H9 (cell line): ENCODE measurements at regions not wholly inside any gene's neighbourhood (a gene's known extent, or its start where the extent isn't known, plus 50 kb on each side); places are given as distances from the start of the nearest gene placed in this dataset.

Experiments
- DNase-seq: peaks from one replicate; pipeline ENCODE4 v3.0.0-alpha.2; 2017
- H2AFZ ChIP-seq: one replicate; pipeline ENCODE4 v1.6.1; 2013; ENCODE audit warnings: mild to moderate bottlenecking, low read length, control low read depth, moderate library complexity
- H2AK5ac ChIP-seq: 2 replicates; pipeline ENCODE4 v1.6.1; 2013; ENCODE audit warnings: low read length, control low read depth, mixed read lengths; ENCODE audit not compliant: insufficient read length
- H2BK120ac ChIP-seq: one replicate; pipeline ENCODE4 v1.6.1; 2013; ENCODE audit warnings: low read depth, mild to moderate bottlenecking, low read length, control low read depth, inconsistent platforms; ENCODE audit not compliant: poor library complexity, severe bottlenecking
- H2BK12ac ChIP-seq: 2 replicates; pipeline ENCODE4 v1.6.1; 2013; ENCODE audit warnings: low read length, control low read depth, mixed read lengths, low read depth; ENCODE audit not compliant: insufficient read length
- H2BK15ac ChIP-seq: 2 replicates; pipeline ENCODE4 v1.6.1; 2013; ENCODE audit warnings: low read depth, low read length, control low read depth
- H2BK20ac ChIP-seq: one replicate; pipeline ENCODE4 v1.6.1; 2013; ENCODE audit warnings: low read depth, mild to moderate bottlenecking, low read length, control low read depth, inconsistent platforms; ENCODE audit not compliant: poor library complexity, severe bottlenecking
- H2BK5ac ChIP-seq: 2 replicates; pipeline ENCODE4 v1.6.1; 2013; ENCODE audit warnings: low read length, control low read depth, mixed read lengths; ENCODE audit not compliant: insufficient read length
- H3K14ac ChIP-seq: 2 replicates; pipeline ENCODE4 v1.6.1; 2013; ENCODE audit warnings: low read length, control low read depth; ENCODE audit not compliant: insufficient read depth
- H3K18ac ChIP-seq: 2 replicates; pipeline ENCODE4 v1.6.1; 2013; ENCODE audit warnings: low read depth, mild to moderate bottlenecking, mixed read lengths, low read length, control low read depth; ENCODE audit not compliant: insufficient read length
- H3K23ac ChIP-seq: 2 replicates; pipeline ENCODE4 v1.6.1; 2013; ENCODE audit warnings: low read length, control low read depth, mixed read lengths, low read depth; ENCODE audit not compliant: insufficient read length
- H3K23me2 ChIP-seq: 2 replicates; pipeline ENCODE4 v1.6.1; 2013; ENCODE audit warnings: low read depth, mild to moderate bottlenecking, mixed read lengths, low read length, control low read depth; ENCODE audit not compliant: insufficient read length, poor library complexity, severe bottlenecking
- H3K27ac ChIP-seq: 2 replicates; pipeline ENCODE4 v1.5.1; 2013; ENCODE audit warnings: low read length, control low read depth, mixed read lengths, low read depth; ENCODE audit not compliant: insufficient read length
- H3K27me3 ChIP-seq: 2 replicates; pipeline ENCODE4 v1.6.1; 2013; ENCODE audit warnings: low read length, control low read depth, inconsistent platforms; ENCODE audit not compliant: insufficient read depth
- H3K4ac ChIP-seq: 2 replicates; pipeline ENCODE4 v1.6.1; 2013; ENCODE audit warnings: low read depth, mild to moderate bottlenecking, control low read depth, inconsistent platforms, low read length, moderate library complexity
- H3K4me1 ChIP-seq: 2 replicates; pipeline ENCODE4 v1.6.1; 2013; ENCODE audit warnings: low read length, control low read depth, inconsistent platforms; ENCODE audit not compliant: insufficient read depth
- H3K4me2 ChIP-seq: 2 replicates; pipeline ENCODE4 v1.6.1; 2013; ENCODE audit warnings: low read length, control low read depth, mixed read lengths; ENCODE audit not compliant: insufficient read length, insufficient read depth
- H3K56ac ChIP-seq: 2 replicates; pipeline ENCODE4 v1.6.1; 2013; ENCODE audit warnings: low read depth, mild to moderate bottlenecking, mixed read lengths, low read length, control low read depth; ENCODE audit not compliant: insufficient read length
- H3K79me1 ChIP-seq: 2 replicates; pipeline ENCODE4 v1.6.1; 2013; ENCODE audit warnings: low read depth, mild to moderate bottlenecking, moderate library complexity, low read length, control low read depth, inconsistent platforms; ENCODE audit not compliant: insufficient read depth, poor library complexity, severe bottlenecking
- H3K79me2 ChIP-seq: 2 replicates; pipeline ENCODE4 v1.6.1; 2013; ENCODE audit warnings: low read length, control low read depth, inconsistent platforms; ENCODE audit not compliant: insufficient read depth
- H3K9ac ChIP-seq: 2 replicates; pipeline ENCODE4 v1.6.1; 2013; ENCODE audit warnings: low read length, control low read depth, mixed read lengths; ENCODE audit not compliant: insufficient read length; ENCODE audit errors: extremely low read depth
- H3K9me3 ChIP-seq: one replicate; pipeline ENCODE4 v1.6.1; 2013; ENCODE audit warnings: low read depth, low read length, inconsistent platforms; ENCODE audit not compliant: control insufficient read depth
- H3T11ph ChIP-seq: one replicate; pipeline ENCODE4 v1.6.1; 2013; ENCODE audit warnings: mild to moderate bottlenecking, low read length, control low read depth, inconsistent platforms
- H4K20me1 ChIP-seq: one replicate; pipeline ENCODE4 v1.6.1; 2013; ENCODE audit not compliant: control insufficient read depth, insufficient read length, insufficient read depth
- H4K5ac ChIP-seq: 2 replicates; pipeline ENCODE4 v1.6.1; 2013; ENCODE audit warnings: low read depth, mild to moderate bottlenecking, mixed read lengths, low read length, control low read depth; ENCODE audit not compliant: insufficient read length
- H4K8ac ChIP-seq: replicated peaks from 2 replicates; pipeline ENCODE4 v1.6.1; 2013; ENCODE audit warnings: low read length, control low read depth, mixed read lengths, low read depth; ENCODE audit not compliant: insufficient read length
- H4K91ac ChIP-seq: 2 replicates; pipeline ENCODE4 v1.6.1; 2013; ENCODE audit warnings: low read depth, mild to moderate bottlenecking, moderate library complexity, mixed read lengths, low read length, control low read depth; ENCODE audit not compliant: insufficient read length
- H3K27ac Mint-ChIP-seq, 3 experiments: 2 replicates in 2 of 3; 3 replicates in 1 of 3; pipeline ENCODE4 v1.8.0; 2020 to 2021; ENCODE audit warnings: mixed read lengths in 3 of 3, mild to moderate bottlenecking in 1 of 3, moderate library complexity in 1 of 3
- H3K27me3 Mint-ChIP-seq: 2 replicates; pipeline ENCODE4 v1.8.0; 2021; ENCODE audit warnings: low read depth, mild to moderate bottlenecking, moderate library complexity, mixed read lengths
- H3K36me3 Mint-ChIP-seq, 3 experiments: 2 replicates in 2 of 3; 3 replicates in 1 of 3; pipeline ENCODE4 v1.8.0; 2020 to 2021; ENCODE audit warnings: low read depth in 3 of 3, mixed read lengths in 3 of 3; ENCODE audit not compliant: insufficient read depth in 1 of 3
- H3K4me1 Mint-ChIP-seq, 2 experiments: 2 replicates each; pipeline ENCODE4 v1.8.0; 2020; ENCODE audit warnings: mixed read lengths in 2 of 2
- H3K4me3 Mint-ChIP-seq, 2 experiments: 2 replicates in 1 of 2; 3 replicates in 1 of 2; pipeline ENCODE4 v1.8.0; 2020 to 2021; ENCODE audit warnings: mild to moderate bottlenecking in 2 of 2, mixed read lengths in 2 of 2, moderate library complexity in 1 of 2
- H3K9me3 Mint-ChIP-seq, 2 experiments: 2 replicates in 1 of 2; 3 replicates in 1 of 2; pipeline ENCODE4 v1.8.0; 2020; ENCODE audit warnings: mild to moderate bottlenecking in 2 of 2, mixed read lengths in 2 of 2, moderate library complexity in 1 of 2
- WGBS: extraction: QIAGEN DNeasy Blood & Tissue Kit; methylation state at CpG from one replicate; pipeline ENCODE4 v1.1.7; 2013; ENCODE audit warnings: missing lambda C conversion rate, low lambda C conversion rate, mixed read lengths; ENCODE audit not compliant: insufficient read length; ENCODE audit errors: extremely low coverage; 5-methylcytosine and 5-hydroxymethylcytosine counted together
- TF ChIP-seq, protein P1 (sequence below): fragments of 200-600 bp; sonication (generic); conservative IDR thresholded peaks from 3 replicates; pipeline ENCODE4 v1.8.0; 2021; ENCODE audit warnings: antibody characterized with exemption, mild to moderate bottlenecking

GRCh38 chr5:145068721-145069120 lies 766.4 kb downstream of the PRELID2 start:
- no peak overlapping the region for H3K4me3 Mint-ChIP-seq
- H3K4me1 Mint-ChIP-seq, result 0 out of 4 replicates have a peak, but pooled peaks cover 0 to 2% of the 10 kb centered on the region in 2 experiments
- no peak overlapping the region for H3K27ac Mint-ChIP-seq
- WGBS, result no CpG with 5 or more reads among the region's 3 CpGs
- no peaks in the 10 kb centered on the region for H4K20me1 ChIP-seq
- no peak overlapping the region for H4K8ac ChIP-seq
- no peaks in the 10 kb centered on the region for H3K4me1 ChIP-seq
- no peak overlapping the region for H4K91ac ChIP-seq
- no peak for DNase-seq
- H3K9me3 Mint-ChIP-seq, result no peaks in the 10 kb centered on the region
- H3K27me3 Mint-ChIP-seq, result no peaks in the 10 kb centered on the region
- H2AFZ ChIP-seq, result no peak overlapping the region
- no peak overlapping the region for H3T11ph ChIP-seq
- no peak overlapping the region for H3K23ac ChIP-seq
- no peaks in the 10 kb centered on the region for H3K9me3 ChIP-seq
- no peak overlapping the region for H2AK5ac ChIP-seq
- H3K18ac ChIP-seq, result no peak overlapping the region
- no peak overlapping the region for H3K27ac ChIP-seq
- no peak overlapping the region for H2BK20ac ChIP-seq
- H2BK15ac ChIP-seq, result no peak overlapping the region
- no peaks in the 10 kb centered on the region for H3K79me1 ChIP-seq
- no peak overlapping the region for H2BK5ac ChIP-seq
- no peak overlapping the region for H4K5ac ChIP-seq
- H3K79me2 ChIP-seq, result no peaks in the 10 kb centered on the region
- H3K9ac ChIP-seq, result no peak overlapping the region
- H2BK12ac ChIP-seq, result no peak overlapping the region
- no peaks in the 10 kb centered on the region; the same call in 1 of the 2 replicates for H3K27me3 ChIP-seq
- H3K36me3 Mint-ChIP-seq, result no peaks in the 10 kb centered on the region
- no peak overlapping the region for H2BK120ac ChIP-seq
- no peak overlapping the region for H3K14ac ChIP-seq
- no peak overlapping the region for H3K4me2 ChIP-seq
- no peak overlapping the region for H3K4ac ChIP-seq
- no peak overlapping the region for H3K56ac ChIP-seq
- no peaks in the 10 kb centered on the region for H3K23me2 ChIP-seq
- TF ChIP-seq, protein P1, sequence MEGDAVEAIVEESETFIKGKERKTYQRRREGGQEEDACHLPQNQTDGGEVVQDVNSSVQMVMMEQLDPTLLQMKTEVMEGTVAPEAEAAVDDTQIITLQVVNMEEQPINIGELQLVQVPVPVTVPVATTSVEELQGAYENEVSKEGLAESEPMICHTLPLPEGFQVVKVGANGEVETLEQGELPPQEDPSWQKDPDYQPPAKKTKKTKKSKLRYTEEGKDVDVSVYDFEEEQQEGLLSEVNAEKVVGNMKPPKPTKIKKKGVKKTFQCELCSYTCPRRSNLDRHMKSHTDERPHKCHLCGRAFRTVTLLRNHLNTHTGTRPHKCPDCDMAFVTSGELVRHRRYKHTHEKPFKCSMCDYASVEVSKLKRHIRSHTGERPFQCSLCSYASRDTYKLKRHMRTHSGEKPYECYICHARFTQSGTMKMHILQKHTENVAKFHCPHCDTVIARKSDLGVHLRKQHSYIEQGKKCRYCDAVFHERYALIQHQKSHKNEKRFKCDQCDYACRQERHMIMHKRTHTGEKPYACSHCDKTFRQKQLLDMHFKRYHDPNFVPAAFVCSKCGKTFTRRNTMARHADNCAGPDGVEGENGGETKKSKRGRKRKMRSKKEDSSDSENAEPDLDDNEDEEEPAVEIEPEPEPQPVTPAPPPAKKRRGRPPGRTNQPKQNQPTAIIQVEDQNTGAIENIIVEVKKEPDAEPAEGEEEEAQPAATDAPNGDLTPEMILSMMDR, result no peak
